DND-41 (cell line): ENCODE measurements at regions not wholly inside any gene's neighbourhood (a gene's known extent, or its start where the extent isn't known, plus 50 kb on each side); places are given as distances from the start of the nearest gene placed in this dataset.

ENCODE experiments used
- EZH2 ChIP-seq: IDR thresholded peaks from 3 replicates; pipeline ENCODE4 v1.6.1; 2012; ENCODE audit warnings: borderline replicate concordance, low read depth, mild to moderate bottlenecking, moderate library complexity, low read length, inconsistent platforms; ENCODE audit not compliant: severe bottlenecking
- TF ChIP-seq, protein P1 (sequence below): IDR thresholded peaks from 2 replicates; pipeline ENCODE4 v1.5.1; 2012; ENCODE audit warnings: borderline replicate concordance, low read length, moderate library complexity, mild to moderate bottlenecking; ENCODE audit not compliant: poor library complexity, severe bottlenecking; ENCODE audit errors: extremely low read depth

DNA sequence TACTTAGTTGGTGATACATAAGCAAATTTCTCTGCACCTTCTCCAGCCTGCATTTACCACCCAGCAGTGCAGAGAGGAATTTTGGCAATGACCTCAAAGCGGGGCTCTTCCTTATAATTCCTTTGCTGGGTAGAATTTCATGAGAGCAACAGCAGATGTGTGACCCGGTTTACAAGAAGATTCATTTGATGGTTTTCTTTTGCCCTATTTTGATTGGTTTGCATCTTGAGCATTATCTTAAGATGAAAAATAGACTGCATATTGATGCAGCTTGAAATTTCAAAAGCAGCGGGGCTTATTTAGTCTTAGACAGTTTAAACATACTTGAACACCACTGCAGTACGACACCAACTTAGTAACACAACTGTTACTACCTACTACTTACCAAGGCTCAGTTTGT is 378.9 kb downstream of the TTLL7 start:
- TF ChIP-seq, protein P1, sequence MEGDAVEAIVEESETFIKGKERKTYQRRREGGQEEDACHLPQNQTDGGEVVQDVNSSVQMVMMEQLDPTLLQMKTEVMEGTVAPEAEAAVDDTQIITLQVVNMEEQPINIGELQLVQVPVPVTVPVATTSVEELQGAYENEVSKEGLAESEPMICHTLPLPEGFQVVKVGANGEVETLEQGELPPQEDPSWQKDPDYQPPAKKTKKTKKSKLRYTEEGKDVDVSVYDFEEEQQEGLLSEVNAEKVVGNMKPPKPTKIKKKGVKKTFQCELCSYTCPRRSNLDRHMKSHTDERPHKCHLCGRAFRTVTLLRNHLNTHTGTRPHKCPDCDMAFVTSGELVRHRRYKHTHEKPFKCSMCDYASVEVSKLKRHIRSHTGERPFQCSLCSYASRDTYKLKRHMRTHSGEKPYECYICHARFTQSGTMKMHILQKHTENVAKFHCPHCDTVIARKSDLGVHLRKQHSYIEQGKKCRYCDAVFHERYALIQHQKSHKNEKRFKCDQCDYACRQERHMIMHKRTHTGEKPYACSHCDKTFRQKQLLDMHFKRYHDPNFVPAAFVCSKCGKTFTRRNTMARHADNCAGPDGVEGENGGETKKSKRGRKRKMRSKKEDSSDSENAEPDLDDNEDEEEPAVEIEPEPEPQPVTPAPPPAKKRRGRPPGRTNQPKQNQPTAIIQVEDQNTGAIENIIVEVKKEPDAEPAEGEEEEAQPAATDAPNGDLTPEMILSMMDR = no peak
- TF ChIP-seq EZH2 = no peak
